Activated naive CD4-positive, alpha-beta T cell treated with anti-CD3 and anti-CD28 coated beads for 36 hours (primary cell): ENCODE measurements at regions not wholly inside any gene's neighbourhood (a gene's known extent, or its start where the extent isn't known, plus 50 kb on each side); places are given as distances from the start of the nearest gene placed in this dataset.

Experiments used
- CTCF ChIA-PET: fragments of 350-600 bp; sonication (Branson Sonifier 250); formaldehyde crosslinking; loops from one replicate; lab custom pipeline; 2021; ENCODE audit warnings: antibody characterized with exemption; lab: Charles Lee
- DNase-seq: peaks from one replicate; pipeline ENCODE4 v3.0.0-alpha.2; 2020
- H3K27ac Mint-ChIP-seq: one replicate; pipeline ENCODE4 v1.8.0; 2021; ENCODE audit warnings: mild to moderate bottlenecking, mixed read lengths
- H3K27me3 Mint-ChIP-seq: one replicate; pipeline ENCODE4 v1.8.0; 2021; ENCODE audit warnings: low read depth, mixed read lengths
- H3K36me3 Mint-ChIP-seq: one replicate; pipeline ENCODE4 v1.8.0; 2021; ENCODE audit warnings: low read depth, mixed read lengths
- H3K4me1 Mint-ChIP-seq: one replicate; pipeline ENCODE4 v1.8.0; 2021; ENCODE audit warnings: low read depth, mixed read lengths
- H3K4me3 Mint-ChIP-seq: one replicate; pipeline ENCODE4 v1.8.0; 2021; ENCODE audit warnings: mild to moderate bottlenecking, moderate library complexity, mixed read lengths
- H3K9me3 Mint-ChIP-seq: one replicate; pipeline ENCODE4 v1.8.0; 2021; ENCODE audit warnings: mixed read lengths
- intact Hi-C: fragments of 100-400 bp; cut with micrococcal nuclease; formaldehyde crosslinking; loops from one replicate; pipeline ENCODE4 v1.15.1; 2023

GRCh38 chr2:82667491-82667890 lies 1791.6 kb downstream of the SUCLG1 start:
- Mint-ChIP-seq H3K27me3 (no peaks in the 10 kb centered on the region), H3K4me3 (no peak overlapping the region), H3K9me3 (peaks cover 1% of the 10 kb centered on the region), H3K27ac (no peak overlapping the region), H3K36me3 (no peaks in the 10 kb centered on the region), H3K4me1 (no peaks in the 10 kb centered on the region)
- CTCF ChIA-PET = no interaction called here
- intact Hi-C loops = no loop called here
- DNase-seq = no peak

- Mint-ChIP-seq H3K4me1 (no peaks in the 10 kb centered on the region), H3K9me3 (peaks cover 1% of the 10 kb centered on the region), H3K4me3 (no peak overlapping the region), H3K36me3 (no peaks in the 10 kb centered on the region), H3K27ac (no peak overlapping the region), H3K27me3 (no peaks in the 10 kb centered on the region)
- intact Hi-C loops = no loop called here
- no peak for DNase-seq
- CTCF ChIA-PET = no interaction called here
These were observed 1793.4 kb downstream of the SUCLG1 start for GRCh38 chr2:82665691-82666090.

GRCh38 chr2:82657106-82657505 lies 1802.0 kb downstream of the SUCLG1 start:
- DNase-seq = no peak
- intact Hi-C loops = no loop called here
- Mint-ChIP-seq H3K27ac (no peak overlapping the region), H3K27me3 (no peaks in the 10 kb centered on the region), H3K4me3 (no peak overlapping the region), H3K4me1 (no peaks in the 10 kb centered on the region), H3K36me3 (no peaks in the 10 kb centered on the region), H3K9me3 (peaks cover 4% of the 10 kb centered on the region)
- CTCF ChIA-PET = no interaction called here

- CTCF ChIA-PET = no interaction called here
- H3K36me3 Mint-ChIP-seq = no peaks in the 10 kb centered on the region
- H3K27me3 Mint-ChIP-seq = no peaks in the 10 kb centered on the region
- peaks cover 4% of the 10 kb centered on the region for H3K9me3 Mint-ChIP-seq
- no peak for DNase-seq
- H3K4me3 Mint-ChIP-seq = no peak overlapping the region
- H3K27ac Mint-ChIP-seq = no peak overlapping the region
- no peaks in the 10 kb centered on the region for H3K4me1 Mint-ChIP-seq
- intact Hi-C loops = no loop called here
These were observed 1802.7 kb downstream of the SUCLG1 start for GRCh38 chr2:82656420-82656819.

- no peak overlapping the region for H3K4me3 Mint-ChIP-seq
- intact Hi-C loops = no loop called here
- peaks cover 12% of the 10 kb centered on the region for H3K9me3 Mint-ChIP-seq
- CTCF ChIA-PET = no interaction called here
- DNase-seq = no peak
- H3K4me1 Mint-ChIP-seq = no peaks in the 10 kb centered on the region
- no peak overlapping the region for H3K27ac Mint-ChIP-seq
- peaks cover 1% of the 10 kb centered on the region for H3K36me3 Mint-ChIP-seq
- H3K27me3 Mint-ChIP-seq = no peaks in the 10 kb centered on the region
These were observed 1807.0 kb downstream of the SUCLG1 start for GRCh38 chr2:82652117-82652516.

- H3K36me3 Mint-ChIP-seq = peaks cover 1% of the 10 kb centered on the region
- H3K4me1 Mint-ChIP-seq = no peaks in the 10 kb centered on the region
- no peak overlapping the region for H3K4me3 Mint-ChIP-seq
- intact Hi-C loops = no loop called here
- H3K27me3 Mint-ChIP-seq = no peaks in the 10 kb centered on the region
- no peak for DNase-seq
- H3K9me3 Mint-ChIP-seq = peaks cover 19% of the 10 kb centered on the region
- CTCF ChIA-PET = interaction anchor here (0.6 kb wide), 1 partner anchor 1737 kb away, joined by 3 read pairs; no protein-coding TSS in a partner anchor
- H3K27ac Mint-ChIP-seq = no peak overlapping the region
These were observed 1809.0 kb downstream of the SUCLG1 start for GRCh38 chr2:82650038-82650437.

GRCh38 chr2:82641598-82642180 lies 1817.4 kb downstream of the SUCLG1 start:
- no peaks in the 10 kb centered on the region for H3K27me3 Mint-ChIP-seq
- CTCF ChIA-PET = interaction anchor here (0.6 kb wide), 1 partner anchor 1183 kb away, joined by 3 read pairs; no protein-coding TSS in a partner anchor
- H3K4me3 Mint-ChIP-seq = no peak overlapping the region
- DNase-seq = no peak
- intact Hi-C loops = no loop called here
- peaks cover 15% of the 10 kb centered on the region for H3K9me3 Mint-ChIP-seq
- no peak overlapping the region for H3K27ac Mint-ChIP-seq
- H3K36me3 Mint-ChIP-seq = no peaks in the 10 kb centered on the region
- H3K4me1 Mint-ChIP-seq = no peaks in the 10 kb centered on the region

- Mint-ChIP-seq H3K27ac (no peak overlapping the region), H3K36me3 (no peaks in the 10 kb centered on the region), H3K4me3 (no peak overlapping the region), H3K27me3 (no peaks in the 10 kb centered on the region), H3K4me1 (no peaks in the 10 kb centered on the region), H3K9me3 (peaks cover 4% of the 10 kb centered on the region)
- no peak for DNase-seq
- intact Hi-C loops = no loop called here
- CTCF ChIA-PET = no interaction called here
These were observed 1822.6 kb downstream of the SUCLG1 start for GRCh38 chr2:82636402-82637020.

GRCh38 chr2:82599021-82599420 lies 1860.1 kb downstream of the SUCLG1 start:
- H3K4me1 Mint-ChIP-seq = no peaks in the 10 kb centered on the region

GRCh38 chr2:82596581-82596980 lies 1862.5 kb downstream of the SUCLG1 start:
- no peaks in the 10 kb centered on the region for H3K4me1 Mint-ChIP-seq
- no peaks in the 10 kb centered on the region for H3K27me3 Mint-ChIP-seq
- peaks cover 17% of the 10 kb centered on the region for H3K9me3 Mint-ChIP-seq
- H3K4me3 Mint-ChIP-seq = no peak overlapping the region
- intact Hi-C loops = no loop called here
- H3K27ac Mint-ChIP-seq = no peak overlapping the region
- no peaks in the 10 kb centered on the region for H3K36me3 Mint-ChIP-seq
- no peak for DNase-seq
- CTCF ChIA-PET = interaction anchor here (0.7 kb wide), 1 partner anchor 261 kb away, joined by 3 read pairs; no protein-coding TSS in a partner anchor

More at GRCh38 chr2:82599021-82599420, 1860.1 kb downstream of the SUCLG1 start:
- intact Hi-C loops = no loop called here
- H3K27ac Mint-ChIP-seq = no peak overlapping the region
- CTCF ChIA-PET = no interaction called here
- no peak for DNase-seq
- peaks cover 17% of the 10 kb centered on the region for H3K9me3 Mint-ChIP-seq
- H3K27me3 Mint-ChIP-seq = no peaks in the 10 kb centered on the region
- H3K36me3 Mint-ChIP-seq = no peaks in the 10 kb centered on the region
- H3K4me3 Mint-ChIP-seq = no peak overlapping the region

- Mint-ChIP-seq H3K27me3 (no peaks in the 10 kb centered on the region), H3K4me3 (no peak overlapping the region), H3K36me3 (no peaks in the 10 kb centered on the region), H3K27ac (no peak overlapping the region), H3K9me3 (peaks cover 10% of the 10 kb centered on the region), H3K4me1 (no peaks in the 10 kb centered on the region)
- CTCF ChIA-PET = no interaction called here
- intact Hi-C loops = no loop called here
- no peak for DNase-seq
These were observed 1867.4 kb downstream of the SUCLG1 start for GRCh38 chr2:82591718-82592117.

- intact Hi-C loops = no loop called here
- Mint-ChIP-seq H3K27ac (no peak overlapping the region), H3K4me1 (no peaks in the 10 kb centered on the region), H3K4me3 (no peak overlapping the region), H3K36me3 (no peaks in the 10 kb centered on the region), H3K9me3 (peaks cover 10% of the 10 kb centered on the region), H3K27me3 (no peaks in the 10 kb centered on the region)
- DNase-seq = no peak
- CTCF ChIA-PET = no interaction called here
These were observed 1882.4 kb downstream of the SUCLG1 start for GRCh38 chr2:82576656-82577055.

- H3K27ac Mint-ChIP-seq = no peak overlapping the region
- H3K36me3 Mint-ChIP-seq = no peaks in the 10 kb centered on the region
- H3K4me1 Mint-ChIP-seq = no peaks in the 10 kb centered on the region
- no peak overlapping the region for H3K4me3 Mint-ChIP-seq
- CTCF ChIA-PET = no interaction called here
- H3K27me3 Mint-ChIP-seq = no peaks in the 10 kb centered on the region
- intact Hi-C loops = no loop called here
- DNase-seq = no peak
- H3K9me3 Mint-ChIP-seq = no peaks in the 10 kb centered on the region
These were observed 1919.8 kb downstream of the SUCLG1 start for GRCh38 chr2:82539280-82539621.
